Panc1 (cell line): ENCODE measurements at regions not wholly inside any gene's neighbourhood (a gene's known extent, or its start where the extent isn't known, plus 50 kb on each side); places are given as distances from the start of the nearest gene placed in this dataset.

Experiments used
- ATAC-seq: fragments of 200-7000 bp; cut with Tn5 transposase; 2 replicates; pipeline ENCODE4 v1.9.1; 2020; ENCODE audit warnings: mild to moderate bottlenecking, moderate library complexity
- BruUV-seq: library from RNA; stranded (reverse); fragments of 400-500 nt; replicated peaks from 2 replicates; lab custom pipeline; 2021; lab: Mats Ljungman, UMichigan
- CTCF ChIA-PET: fragments of 300-600 bp; sonication (Branson Sonifier 250); formaldehyde crosslinking; loops from one replicate; lab custom pipeline; 2022; ENCODE audit warnings: antibody characterized with exemption; lab: Charles Lee
- POLR2A ChIA-PET: fragments of 300-600 bp; sonication (Branson Sonifier 250); formaldehyde crosslinking; loops from one replicate; lab custom pipeline; 2022; ENCODE audit warnings: antibody characterized with exemption; lab: Charles Lee
- DNase-seq: peaks from one replicate; pipeline ENCODE4 v3.0.0-alpha.2; 2010; ENCODE audit warnings: low read depth, low spot score
- H3K27ac ChIP-seq: 2 replicates; pipeline ENCODE4 v1.5.1; 2011; ENCODE audit warnings: mild to moderate bottlenecking, low read length, inconsistent platforms
- H3K27me3 ChIP-seq: fragments of 200-500 bp; sonication (Bioruptor generic); 2 replicates; pipeline ENCODE4 v1.6.0; 2014; ENCODE audit warnings: low read length, inconsistent platforms; ENCODE audit not compliant: control insufficient read depth, insufficient read depth
- H3K36me3 ChIP-seq: fragments of 200-500 bp; sonication (Bioruptor generic); 2 replicates; pipeline ENCODE4 v1.5.1; 2014; ENCODE audit warnings: inconsistent platforms, mild to moderate bottlenecking, low read length, moderate library complexity; ENCODE audit not compliant: control insufficient read depth, insufficient read depth
- H3K4me1 ChIP-seq: 2 replicates; pipeline ENCODE4 v1.5.1; 2011; ENCODE audit warnings: inconsistent platforms, mild to moderate bottlenecking, low read length, moderate library complexity; ENCODE audit not compliant: control insufficient read depth, insufficient read depth
- H3K4me3 ChIP-seq, 2 experiments: 2 replicates each; pipeline ENCODE4 v1.5.1; 2011 to 2012; ENCODE audit warnings: low read depth in 2 of 2, low read length in 2 of 2, mild to moderate bottlenecking in 2 of 2, inconsistent platforms in 1 of 2, moderate library complexity in 1 of 2
- H3K9me3 ChIP-seq: fragments of 200-500 bp; sonication (Bioruptor generic); 2 replicates; pipeline ENCODE4 v1.5.1; 2014; ENCODE audit warnings: low read depth, mild to moderate bottlenecking, inconsistent platforms, low read length, moderate library complexity; ENCODE audit not compliant: control insufficient read depth, insufficient read depth
- POLR2AphosphoS5 ChIP-seq: IDR thresholded peaks from 2 replicates; pipeline ENCODE4 v1.6.1; 2012; ENCODE audit warnings: mild to moderate bottlenecking, low read depth, low read length, moderate library complexity
- REST ChIP-seq, 2 experiments: IDR thresholded peaks; 2 replicates each; pipeline ENCODE4 v1.6.1; 2011 to 2012; ENCODE audit warnings: low read depth in 2 of 2, control low read depth in 1 of 2, low read length in 1 of 2, mild to moderate bottlenecking in 1 of 2, moderate library complexity in 1 of 2; ENCODE audit not compliant: insufficient read depth in 1 of 2
- SIN3A ChIP-seq: IDR thresholded peaks from 2 replicates; pipeline ENCODE4 v1.6.1; 2012; ENCODE audit warnings: low read depth, mild to moderate bottlenecking, low read length, moderate library complexity, borderline replicate concordance; ENCODE audit not compliant: insufficient read depth
- TCF7L2 ChIP-seq: IDR thresholded peaks from 2 replicates; pipeline ENCODE4 v1.6.1; 2011; ENCODE audit warnings: mild to moderate bottlenecking, low read depth, low read length, inconsistent platforms
- in situ Hi-C: cut with HindIII; loops from 2 replicates; pipeline ENCODE4 v1.10.0; 2016; ENCODE audit warnings: low sequenced_read_pairs, low pct_unique_long_range_greater_than_20kb
- intact Hi-C: fragments of 100-400 bp; cut with micrococcal nuclease; formaldehyde crosslinking; loops from one replicate; pipeline ENCODE4 v1.10.0; 2022; ENCODE audit not compliant: unreplicated experiment
- TF ChIP-seq, protein P1 (sequence below): fragments of 450-650 bp; IDR thresholded peaks from 2 replicates; pipeline ENCODE4 v1.5.1; 2017; ENCODE audit warnings: mild to moderate bottlenecking

DNA sequence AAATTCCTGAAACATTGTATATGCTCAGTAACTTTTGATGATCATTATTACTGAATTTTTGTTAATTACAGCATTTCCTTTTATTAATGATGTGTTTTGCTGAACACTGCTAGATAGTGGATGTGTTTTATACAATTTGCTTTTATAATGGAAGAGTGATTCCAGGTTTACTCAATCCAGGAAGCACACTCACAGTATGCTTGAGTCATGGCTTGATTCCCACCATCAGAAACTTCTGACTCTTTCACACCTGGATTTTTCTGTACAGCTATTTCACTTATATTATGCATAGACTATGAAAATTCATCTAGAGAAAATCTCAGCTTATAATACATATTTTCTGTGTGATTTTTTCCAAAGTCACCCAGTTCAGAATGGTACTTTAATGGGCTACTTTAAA lies 1040.9 kb downstream of the GRM8 start:
- Histone ChIP-seq H3K27ac (no peak overlapping the region), H3K27me3 (no peaks in the 10 kb centered on the region), H3K4me1 (no peaks in the 10 kb centered on the region), H3K4me3 (no peak overlapping the region), H3K36me3 (no peaks in the 10 kb centered on the region), H3K9me3 (no peaks in the 10 kb centered on the region)
- ATAC-seq (no peak), DNase-seq (no peak)
- ChIA-PET POLR2A (no interaction called here), CTCF (no interaction called here)
- BruUV-seq, result no TSS peak
- in situ Hi-C loops (no loop called here), intact Hi-C loops (no loop called here)
- TF ChIP-seq, protein P1, sequence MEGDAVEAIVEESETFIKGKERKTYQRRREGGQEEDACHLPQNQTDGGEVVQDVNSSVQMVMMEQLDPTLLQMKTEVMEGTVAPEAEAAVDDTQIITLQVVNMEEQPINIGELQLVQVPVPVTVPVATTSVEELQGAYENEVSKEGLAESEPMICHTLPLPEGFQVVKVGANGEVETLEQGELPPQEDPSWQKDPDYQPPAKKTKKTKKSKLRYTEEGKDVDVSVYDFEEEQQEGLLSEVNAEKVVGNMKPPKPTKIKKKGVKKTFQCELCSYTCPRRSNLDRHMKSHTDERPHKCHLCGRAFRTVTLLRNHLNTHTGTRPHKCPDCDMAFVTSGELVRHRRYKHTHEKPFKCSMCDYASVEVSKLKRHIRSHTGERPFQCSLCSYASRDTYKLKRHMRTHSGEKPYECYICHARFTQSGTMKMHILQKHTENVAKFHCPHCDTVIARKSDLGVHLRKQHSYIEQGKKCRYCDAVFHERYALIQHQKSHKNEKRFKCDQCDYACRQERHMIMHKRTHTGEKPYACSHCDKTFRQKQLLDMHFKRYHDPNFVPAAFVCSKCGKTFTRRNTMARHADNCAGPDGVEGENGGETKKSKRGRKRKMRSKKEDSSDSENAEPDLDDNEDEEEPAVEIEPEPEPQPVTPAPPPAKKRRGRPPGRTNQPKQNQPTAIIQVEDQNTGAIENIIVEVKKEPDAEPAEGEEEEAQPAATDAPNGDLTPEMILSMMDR, result no peak
- no peak for TF ChIP-seq SIN3A
- TF ChIP-seq TCF7L2, result no peak
- TF ChIP-seq POLR2AphosphoS5, result no peak
- TF ChIP-seq REST (IDR thresholded peaks at IDR 0.05; ENCODE audit: insufficient read depth in 1 of 2, low read depth in 2 of 2, low read length in 1 of 2), result no peak

GRCh38 chr7:126210707-126211106 lies 1042.0 kb downstream of the GRM8 start:
- no peak for ATAC-seq
- in situ Hi-C loops (no loop called here), intact Hi-C loops (no loop called here)
- H3K4me3 ChIP-seq, result no peak overlapping the region
- no peaks in the 10 kb centered on the region for H3K27me3 ChIP-seq
- H3K27ac ChIP-seq, result no peak overlapping the region
- H3K4me1 ChIP-seq, result no peaks in the 10 kb centered on the region
- ChIA-PET CTCF (no interaction called here), POLR2A (no interaction called here)
- no TSS peak for BruUV-seq
- TF ChIP-seq SIN3A, result no peak
- no peak for TF ChIP-seq POLR2AphosphoS5
- TF ChIP-seq, protein P1, result no peak
- TF ChIP-seq TCF7L2, result no peak
- no peak for TF ChIP-seq REST (IDR thresholded peaks at IDR 0.05; ENCODE audit: insufficient read depth in 1 of 2, low read depth in 2 of 2, low read length in 1 of 2)
- DNase-seq, result no peak
- H3K36me3 ChIP-seq, result no peaks in the 10 kb centered on the region
- H3K9me3 ChIP-seq, result no peaks in the 10 kb centered on the region
